Esophagus (tissue), 2 donors: ENCODE measurements at regions not wholly inside any gene's neighbourhood (a gene's known extent, or its start where the extent isn't known, plus 50 kb on each side); places are given as distances from the start of the nearest gene placed in this dataset.

ENCODE experiments used
- H3K27ac ChIP-seq, 2 donors: one replicate each; pipeline ENCODE4 v1.5.1; 2013; ENCODE audit warnings: low read depth in 2 of 2, mild to moderate bottlenecking in 2 of 2, inconsistent platforms in 1 of 2, low read length in 1 of 2, moderate library complexity in 1 of 2
- H3K27me3 ChIP-seq, 2 donors: one replicate each; pipeline ENCODE4 v1.6.1; 2013; ENCODE audit warnings: low read length in 2 of 2, control low read depth in 1 of 2, mild to moderate bottlenecking in 1 of 2; ENCODE audit not compliant: insufficient read depth in 2 of 2, control insufficient read depth in 1 of 2
- H3K36me3 ChIP-seq, 2 donors: one replicate each; pipeline ENCODE4 v1.6.1; 2013; ENCODE audit warnings: low read length in 1 of 2; ENCODE audit not compliant: control insufficient read depth in 2 of 2, insufficient read depth in 2 of 2
- H3K4me1 ChIP-seq, 2 donors: one replicate each; pipeline ENCODE4 v1.6.1; 2013; ENCODE audit warnings: low read length in 1 of 2; ENCODE audit not compliant: control insufficient read depth in 2 of 2, insufficient read depth in 2 of 2
- H3K4me3 ChIP-seq, 2 donors: one replicate each; pipeline ENCODE4 v1.5.1; 2013; ENCODE audit warnings: low read length in 2 of 2, mild to moderate bottlenecking in 2 of 2, low read depth in 1 of 2, moderate library complexity in 1 of 2
- H3K9me3 ChIP-seq, 2 donors: one replicate each; pipeline ENCODE4 v1.6.1; 2013; ENCODE audit warnings: mild to moderate bottlenecking in 2 of 2, low read depth in 1 of 2, low read length in 1 of 2, moderate library complexity in 1 of 2; ENCODE audit not compliant: control insufficient read depth in 2 of 2, insufficient read depth in 1 of 2
- WGBS, 2 donors: extraction: QIAGEN DNeasy Blood & Tissue Kit; methylation state at CpG; one replicate each; pipeline ENCODE4 v1.1.7; 2013; 5-methylcytosine and 5-hydroxymethylcytosine counted together
- donor health status: healthy with polysubstance abuse.
- donor health status: Bipolar disorder and iron deficiency.

- no peak overlapping the region for H3K4me3 ChIP-seq
- no peaks in the 10 kb centered on the region for H3K27me3 ChIP-seq
- WGBS, 2 donors, result 68 to 81% methylated on average over 3 of the region's 3 CpGs
- H3K9me3 ChIP-seq, result no peaks in the 10 kb centered on the region
- no peak overlapping the region for H3K27ac ChIP-seq
- no peaks in the 10 kb centered on the region for H3K36me3 ChIP-seq
- no peaks in the 10 kb centered on the region for H3K4me1 ChIP-seq
Measured at GRCh38 chr2:12348216-12348615, 368.5 kb upstream of the TRIB2 start.

GRCh38 chr2:12350821-12351220 lies 365.9 kb upstream of the TRIB2 start:
- no peaks in the 10 kb centered on the region for H3K36me3 ChIP-seq
- H3K27ac ChIP-seq, result no peak overlapping the region
- WGBS, 2 donors, result 94 to 95% methylated on average over 4 of the region's 4 CpGs
- H3K27me3 ChIP-seq, result no peaks in the 10 kb centered on the region
- H3K9me3 ChIP-seq, result no peaks in the 10 kb centered on the region
- H3K4me1 ChIP-seq, result no peaks in the 10 kb centered on the region
- H3K4me3 ChIP-seq, result no peak overlapping the region

GRCh38 chr2:12352889-12353288 lies 363.8 kb upstream of the TRIB2 start:
- Histone ChIP-seq H3K4me1 (no peaks in the 10 kb centered on the region), H3K27ac (no peak overlapping the region), H3K36me3 (no peaks in the 10 kb centered on the region), H3K4me3 (no peak overlapping the region), H3K9me3 (no peaks in the 10 kb centered on the region), H3K27me3 (no peaks in the 10 kb centered on the region)
- WGBS, 2 donors, result 58 to 74% methylated on average over 1 of the region's 1 CpG

GRCh38 chr2:12361506-12361905 lies 355.2 kb upstream of the TRIB2 start:
- 87 to 89% methylated on average over 4 of the region's 4 CpGs for WGBS, 2 donors
- Histone ChIP-seq H3K4me3 (no peak overlapping the region), H3K27me3 (no peaks in the 10 kb centered on the region), H3K36me3 (no peaks in the 10 kb centered on the region), H3K27ac (no peak overlapping the region), H3K4me1 (no peaks in the 10 kb centered on the region), H3K9me3 (no peaks in the 10 kb centered on the region)

GRCh38 chr2:12363138-12363537 lies 353.6 kb upstream of the TRIB2 start:
- 87 to 88% methylated on average over 3 of the region's 3 CpGs for WGBS, 2 donors
- H3K4me1 ChIP-seq, result no peaks in the 10 kb centered on the region
- no peak overlapping the region for H3K4me3 ChIP-seq
- H3K27me3 ChIP-seq, result no peaks in the 10 kb centered on the region
- no peaks in the 10 kb centered on the region for H3K9me3 ChIP-seq
- H3K27ac ChIP-seq, result no peak overlapping the region
- H3K36me3 ChIP-seq, result no peaks in the 10 kb centered on the region

GRCh38 chr2:12363569-12363968 lies 353.2 kb upstream of the TRIB2 start:
- Histone ChIP-seq H3K27me3 (no peaks in the 10 kb centered on the region), H3K27ac (no peak overlapping the region), H3K4me3 (no peak overlapping the region), H3K9me3 (no peaks in the 10 kb centered on the region), H3K36me3 (no peaks in the 10 kb centered on the region), H3K4me1 (no peaks in the 10 kb centered on the region)
- 52 to 68% methylated on average over 1 of the region's 1 CpG for WGBS, 2 donors

GRCh38 chr2:12369566-12369965 lies 347.2 kb upstream of the TRIB2 start:
- no peak overlapping the region for H3K27ac ChIP-seq
- no peak overlapping the region for H3K4me3 ChIP-seq
- no peaks in the 10 kb centered on the region for H3K9me3 ChIP-seq
- 91 to 93% methylated on average over 3 of the region's 3 CpGs for WGBS, 2 donors
- H3K27me3 ChIP-seq, result no peaks in the 10 kb centered on the region
- no peaks in the 10 kb centered on the region for H3K36me3 ChIP-seq
- no peaks in the 10 kb centered on the region for H3K4me1 ChIP-seq

- Histone ChIP-seq H3K4me1 (no peaks in the 10 kb centered on the region), H3K9me3 (no peaks in the 10 kb centered on the region), H3K27ac (no peak overlapping the region), H3K27me3 (no peaks in the 10 kb centered on the region), H3K4me3 (no peak overlapping the region), H3K36me3 (no peaks in the 10 kb centered on the region)
- 92 to 100% methylated on average over 1 of the region's 1 CpG for WGBS, 2 donors
Measured at GRCh38 chr2:12376025-12376424, 340.7 kb upstream of the TRIB2 start.

GRCh38 chr2:12379143-12379542 lies 337.6 kb upstream of the TRIB2 start:
- no peaks in the 10 kb centered on the region for H3K27me3 ChIP-seq
- WGBS, 2 donors, result 96 to 99% methylated on average over 1 of the region's 1 CpG
- H3K27ac ChIP-seq, result no peak overlapping the region

GRCh38 chr2:12381543-12382325 lies 335.0 kb upstream of the TRIB2 start:
- Histone ChIP-seq H3K9me3 (no peaks in the 10 kb centered on the region), H3K27ac (no peak overlapping the region), H3K4me3 (no peak overlapping the region), H3K36me3 (no peaks in the 10 kb centered on the region), H3K27me3 (no peaks in the 10 kb centered on the region), H3K4me1 (no peaks in the 10 kb centered on the region)
- 82 to 88% methylated on average over 2 of the region's 2 CpGs for WGBS, 2 donors

More at GRCh38 chr2:12379143-12379542, 337.6 kb upstream of the TRIB2 start:
- no peaks in the 10 kb centered on the region for H3K36me3 ChIP-seq
- H3K9me3 ChIP-seq, result no peaks in the 10 kb centered on the region
- H3K4me3 ChIP-seq, result no peak overlapping the region
- no peaks in the 10 kb centered on the region for H3K4me1 ChIP-seq
